HUDEP-2 (cell line): ENCODE measurements at regions not wholly inside any gene's neighbourhood (a gene's known extent, or its start where the extent isn't known, plus 50 kb on each side); places are given as distances from the start of the nearest gene placed in this dataset.

Experiments
- DNase-seq, 76 experiments: peaks; one replicate each; lab custom pipeline; 2025; ENCODE audit not compliant: unreplicated experiment in 76 of 76; lab: John Stamatoyannopoulos, UW

- no peak for DNase-seq
Measured at GRCh38 chr9:16304301-16304700, 566.2 kb downstream of the BNC2 start.

DNA sequence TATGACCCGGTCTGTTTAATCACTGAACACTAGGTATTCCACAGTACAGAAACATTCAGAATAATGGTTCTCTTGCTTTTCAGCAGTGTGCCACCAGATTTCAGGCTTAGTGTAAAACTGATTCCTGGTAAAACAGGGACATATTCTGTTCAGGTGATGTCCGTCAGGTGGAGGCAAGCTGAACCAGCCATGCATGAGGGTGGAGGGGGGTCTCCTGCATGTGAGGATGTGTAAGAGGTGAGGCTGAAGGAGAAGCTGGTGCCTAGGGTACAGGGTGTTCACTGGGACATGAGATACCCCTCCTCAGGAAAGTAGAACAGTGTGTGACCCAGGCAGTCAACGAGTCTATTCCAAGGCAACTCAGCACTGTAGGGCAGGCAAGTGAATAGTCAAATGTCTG lies 563.9 kb downstream of the BNC2 start:
- DNase-seq, result no peak

- no peak for DNase-seq
Measured at GRCh38 chr9:16307626-16308195, 562.8 kb downstream of the BNC2 start.

GRCh38 chr9:16308645-16309044 lies 561.8 kb downstream of the BNC2 start:
- DNase-seq, result no peak

GRCh38 chr9:16309082-16309468 lies 561.4 kb downstream of the BNC2 start:
- no peak for DNase-seq

DNA sequence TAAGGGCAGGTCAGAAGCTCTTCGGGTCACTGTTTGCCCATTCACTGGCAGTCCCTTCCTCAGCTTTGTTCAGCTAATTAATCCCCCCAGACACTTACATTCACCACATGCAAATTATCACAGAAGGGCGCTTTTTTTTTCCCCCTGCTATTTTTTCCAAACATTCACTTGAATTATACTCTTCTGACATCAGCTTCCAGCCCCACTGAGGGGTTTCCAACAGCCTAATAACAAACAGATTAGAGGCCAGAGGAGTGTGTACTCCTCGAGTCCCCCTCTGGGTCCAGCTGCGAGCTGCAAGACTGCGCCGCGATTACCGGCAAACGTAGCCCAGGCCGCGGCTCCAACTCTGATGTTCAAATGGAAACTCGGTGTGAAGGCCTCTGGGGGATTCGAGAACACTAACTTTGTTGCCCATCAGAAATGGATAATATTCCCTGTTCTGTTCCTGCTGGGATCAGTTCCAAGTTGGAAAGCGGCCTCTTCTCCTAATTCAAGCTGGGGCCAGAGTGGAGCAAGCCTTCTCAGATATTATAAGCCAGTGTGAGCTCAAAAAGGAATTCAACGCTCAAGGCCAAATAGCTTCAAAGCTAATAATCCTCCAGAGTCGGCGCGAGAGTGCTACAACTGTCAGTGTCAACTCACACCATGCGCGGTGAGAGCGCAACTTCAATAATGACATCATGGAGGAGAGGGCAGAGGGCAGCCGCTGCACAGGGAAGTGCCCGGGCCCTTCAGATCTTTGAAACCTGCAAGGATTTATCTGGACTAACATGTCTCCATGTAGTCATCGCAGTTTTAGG lies 560.8 kb downstream of the BNC2 start:
- no peak for DNase-seq

DNA sequence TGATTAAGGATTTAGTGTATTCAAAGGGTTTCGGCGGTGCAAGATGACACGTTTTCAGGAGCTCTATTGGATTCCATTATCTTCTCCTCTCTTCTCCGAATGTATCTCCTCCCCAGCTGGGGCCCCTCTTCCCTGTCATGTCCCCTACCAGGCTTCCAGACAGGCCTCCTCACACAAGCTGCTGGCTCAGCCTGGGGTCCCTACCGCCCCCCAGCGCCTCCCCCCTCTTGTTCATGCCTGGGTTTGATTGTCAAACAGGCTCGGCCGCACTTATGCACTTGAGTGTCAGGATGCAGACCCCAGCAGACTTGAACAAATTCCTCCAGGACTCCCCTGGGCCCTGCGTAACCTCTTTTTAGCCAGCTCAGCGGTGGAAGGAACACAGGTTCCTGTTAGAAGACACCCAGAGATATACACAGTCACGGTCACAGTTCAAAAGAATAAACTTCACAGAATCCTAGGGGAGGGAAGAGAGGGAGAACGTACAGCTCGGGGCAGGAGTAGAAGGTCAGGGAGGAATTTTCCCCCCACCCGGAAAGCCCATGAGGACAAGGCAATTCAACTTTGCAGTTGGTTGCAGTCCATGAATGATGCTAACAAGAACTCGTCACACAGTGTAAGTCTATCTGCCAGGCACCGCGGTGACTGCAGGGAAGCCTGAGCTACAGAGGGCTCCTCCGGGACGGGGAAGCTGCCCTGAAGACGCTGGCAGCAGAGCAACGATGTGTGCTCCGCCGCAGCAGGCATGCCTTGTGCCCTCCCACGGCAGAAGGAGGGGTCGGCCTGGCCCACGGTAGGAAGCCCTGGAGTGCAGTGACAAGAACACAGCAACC lies 560.0 kb downstream of the BNC2 start:
- no peak for DNase-seq

GRCh38 chr9:16312116-16312515 lies 558.4 kb downstream of the BNC2 start:
- no peak for DNase-seq

GRCh38 chr9:16312962-16313546 lies 557.4 kb downstream of the BNC2 start:
- no peak for DNase-seq

DNA sequence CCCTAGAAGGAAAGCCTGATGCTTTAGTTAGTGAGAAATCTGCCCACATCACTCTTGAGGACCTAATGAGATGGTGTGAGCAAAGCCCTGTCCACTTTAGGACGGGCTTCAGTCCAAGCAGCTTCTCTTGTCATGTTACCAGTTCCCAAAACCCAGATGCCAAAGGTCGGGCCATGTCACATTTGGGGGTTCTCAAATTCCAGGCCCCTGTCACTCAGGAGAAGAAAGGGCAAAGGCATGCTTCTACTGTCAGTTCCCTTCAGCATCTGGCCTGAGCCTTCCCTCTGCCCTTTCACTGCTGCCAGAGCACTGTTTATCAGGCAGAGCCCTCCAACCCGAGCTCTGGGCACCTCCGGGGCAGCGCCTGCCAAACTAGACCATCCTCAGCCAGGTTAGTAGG lies 556.0 kb downstream of the BNC2 start:
- no peak for DNase-seq

- DNase-seq, result no peak
Measured at GRCh38 chr9:16315720-16316119, 554.8 kb downstream of the BNC2 start.

DNA sequence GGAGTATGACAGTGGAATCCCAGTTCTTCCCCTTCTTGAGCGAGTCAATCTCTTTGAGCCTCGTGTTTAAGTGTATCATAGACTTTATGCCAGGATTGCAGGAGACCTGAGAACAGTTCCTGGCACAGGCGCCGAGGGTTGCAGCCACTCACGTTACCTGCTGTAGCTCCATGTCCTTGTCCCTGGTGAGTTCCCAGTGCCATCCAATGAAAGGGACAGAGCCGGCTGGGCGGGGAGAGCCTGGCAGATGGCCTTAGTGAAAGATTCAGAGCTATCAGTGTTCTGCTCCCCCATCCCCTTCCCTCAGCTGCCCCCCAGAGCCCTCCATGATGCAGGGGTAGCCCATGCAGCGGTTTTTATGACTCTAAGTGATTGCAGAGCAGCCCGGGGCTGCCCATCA lies 554.0 kb downstream of the BNC2 start:
- DNase-seq, result no peak

DNA sequence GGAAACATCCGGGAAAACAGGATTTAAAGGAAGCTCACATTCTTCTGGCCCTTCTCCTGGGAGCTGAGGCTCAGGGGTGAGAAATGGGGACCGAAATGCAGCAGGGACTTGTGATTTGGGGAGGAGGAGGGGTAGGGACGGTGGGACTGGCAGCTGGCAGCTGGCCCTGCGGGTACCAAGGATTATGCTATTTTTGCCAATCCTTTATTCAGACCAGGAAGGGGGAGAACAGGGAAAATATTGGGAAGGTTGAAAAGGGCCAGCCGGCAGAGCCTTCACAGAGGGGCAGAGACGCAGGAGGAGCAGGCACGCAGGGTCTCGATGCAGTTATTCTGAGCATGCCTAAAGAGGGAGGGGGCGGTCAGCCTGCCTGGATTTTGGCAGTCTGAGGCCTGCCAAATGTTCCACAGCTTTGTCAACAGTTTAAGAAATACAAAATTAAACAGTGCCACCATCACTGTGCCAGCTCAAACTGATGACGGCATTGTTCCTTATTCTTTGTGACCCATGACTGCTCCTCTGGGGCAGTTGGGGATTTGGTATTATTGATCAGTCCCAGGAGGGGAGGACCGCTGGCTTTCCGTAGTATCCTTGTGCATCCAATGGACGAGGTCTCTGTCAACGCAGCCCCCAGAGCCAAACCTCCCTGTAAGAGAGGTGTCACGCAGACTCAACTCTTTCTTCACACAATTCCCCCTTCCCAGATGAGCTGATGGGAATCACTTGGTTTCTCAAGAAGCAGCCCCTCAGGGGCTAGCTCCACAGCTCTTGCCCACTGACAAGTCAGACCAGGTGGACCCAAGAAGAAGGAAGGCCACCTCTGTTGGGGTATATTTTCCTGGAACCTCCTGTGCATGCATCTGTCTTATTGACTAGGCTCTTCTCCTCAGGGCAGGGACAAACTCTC lies 553.3 kb downstream of the BNC2 start:
- DNase-seq, result no peak

GRCh38 chr9:16318516-16319060 lies 551.9 kb downstream of the BNC2 start:
- DNase-seq, result no peak

DNA sequence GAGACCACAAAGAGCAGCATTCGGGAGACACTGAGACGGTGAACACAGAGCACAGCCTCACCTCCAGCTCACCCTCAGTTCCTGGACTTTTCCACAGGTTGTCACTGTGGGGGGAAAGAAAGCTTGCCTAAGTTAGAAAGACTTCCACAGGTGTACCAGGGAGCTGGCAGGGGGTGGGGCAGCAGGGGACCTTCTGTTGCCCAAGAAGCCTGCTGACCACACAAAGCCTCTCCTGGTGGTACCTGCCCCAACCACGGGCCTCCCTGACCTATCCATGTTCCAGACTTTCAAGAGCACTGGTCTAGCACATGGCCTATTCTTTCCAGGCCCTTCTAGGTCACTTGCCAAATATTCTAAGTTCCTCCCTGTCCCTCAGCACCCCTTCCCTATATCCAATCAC lies 550.8 kb downstream of the BNC2 start:
- no peak for DNase-seq

DNA sequence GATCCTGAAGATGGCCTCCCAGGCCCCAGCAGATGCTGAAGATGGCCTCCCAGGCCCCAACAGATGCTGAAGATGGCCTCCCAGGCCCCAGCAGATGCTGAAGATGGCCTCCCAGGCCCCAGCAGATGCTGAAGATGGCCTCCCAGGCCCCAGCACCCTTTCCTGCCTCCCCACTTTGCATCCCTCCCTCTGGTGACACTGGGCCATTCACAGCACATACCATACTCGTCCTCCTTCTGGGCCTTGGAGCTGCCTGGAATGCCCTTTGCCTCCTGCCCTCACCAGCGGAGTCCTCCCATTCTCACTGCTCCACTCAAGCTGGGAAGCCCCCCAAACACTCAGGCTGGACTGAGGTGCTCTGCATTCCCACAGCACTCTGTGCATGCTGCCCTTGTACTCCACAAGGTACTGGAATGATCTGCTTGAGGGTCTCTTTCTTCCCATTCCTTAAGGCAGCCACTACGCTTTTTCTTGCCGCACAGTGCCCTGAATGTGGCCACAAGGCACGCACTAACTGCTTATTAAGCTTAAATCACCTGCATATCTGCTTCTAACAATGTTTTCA lies 550.0 kb downstream of the BNC2 start:
- DNase-seq, result peak in 1 of 76 experiments; percentile 1

GRCh38 chr9:16321461-16322119 lies 548.9 kb downstream of the BNC2 start:
- no peak for DNase-seq

- DNase-seq, result no peak
Measured at GRCh38 chr9:16322849-16323248, 547.6 kb downstream of the BNC2 start.

- no peak for DNase-seq
Measured at GRCh38 chr9:16325966-16326365, 544.5 kb downstream of the BNC2 start.
